CD4-positive, alpha-beta memory T cell (primary cell): ENCODE measurements at regions not wholly inside any gene's neighbourhood (a gene's known extent, or its start where the extent isn't known, plus 50 kb on each side); places are given as distances from the start of the nearest gene placed in this dataset.

ENCODE experiments used
- CTCF ChIA-PET: fragments of 350-600 bp; sonication (Branson Sonifier 250); formaldehyde crosslinking; loops from one replicate; lab custom pipeline; 2021; ENCODE audit warnings: inconsistent platforms; ENCODE audit not compliant: partially characterized antibody; lab: Charles Lee
- POLR2A ChIA-PET: fragments of 350-600 bp; sonication (Branson Sonifier 250); formaldehyde crosslinking; loops from one replicate; lab custom pipeline; 2021; ENCODE audit not compliant: partially characterized antibody; lab: Charles Lee
- DNase-seq, 5 donors: peaks; one replicate each; pipeline versions ENCODE4 v3.0.0 to v3.0.0-alpha.2; 2020 to 2022; ENCODE audit warnings: mixed read lengths in 1 of 5
- H3K27ac ChIP-seq: one replicate; pipeline ENCODE4 v1.7.0; 2013; ENCODE audit warnings: low read depth, low read length
- H3K27me3 ChIP-seq: 2 replicates; pipeline ENCODE4 v1.7.0; 2013; ENCODE audit warnings: mild to moderate bottlenecking, low read length, moderate library complexity; ENCODE audit not compliant: insufficient read depth
- H3K36me3 ChIP-seq: 2 replicates; pipeline ENCODE4 v1.7.0; 2013; ENCODE audit warnings: mild to moderate bottlenecking, low read length, moderate library complexity; ENCODE audit not compliant: insufficient read depth
- H3K4me1 ChIP-seq: 2 replicates; pipeline ENCODE4 v1.7.0; 2013; ENCODE audit warnings: mild to moderate bottlenecking, low read length, moderate library complexity; ENCODE audit not compliant: insufficient read depth
- H3K4me3 ChIP-seq, 2 donors: one replicate each; pipeline ENCODE4 v1.7.0; 2013; ENCODE audit warnings: low read length in 2 of 2, mild to moderate bottlenecking in 1 of 2
- H3K9me3 ChIP-seq, 2 donors: one replicate each; pipeline ENCODE4 v1.7.0; 2013; ENCODE audit warnings: low read length in 2 of 2, control low read depth in 1 of 2; ENCODE audit not compliant: control insufficient read depth in 1 of 2
- H3K27ac Mint-ChIP-seq, 7 donors: one replicate each; pipeline ENCODE4 v1.8.0; 2020 to 2021; ENCODE audit warnings: mixed read lengths in 7 of 7, mild to moderate bottlenecking in 6 of 7, inconsistent platforms in 3 of 7, moderate library complexity in 3 of 7
- H3K27me3 Mint-ChIP-seq, 2 donors: one replicate each; pipeline ENCODE4 v1.8.0; 2020 to 2021; ENCODE audit warnings: mixed read lengths in 2 of 2
- H3K36me3 Mint-ChIP-seq, 2 donors: one replicate each; pipeline ENCODE4 v1.8.0; 2020 to 2021; ENCODE audit warnings: mixed read lengths in 2 of 2, inconsistent platforms in 1 of 2, mild to moderate bottlenecking in 1 of 2
- H3K4me1 Mint-ChIP-seq, 4 donors: one replicate each; pipeline ENCODE4 v1.8.0; 2020 to 2021; ENCODE audit warnings: mixed read lengths in 4 of 4, mild to moderate bottlenecking in 1 of 4
- H3K4me3 Mint-ChIP-seq, 8 donors: one replicate each; pipeline ENCODE4 v1.8.0; 2020 to 2021; ENCODE audit warnings: mixed read lengths in 8 of 8, mild to moderate bottlenecking in 7 of 8, moderate library complexity in 6 of 8, inconsistent platforms in 3 of 8
- H3K9me3 Mint-ChIP-seq, 8 donors: one replicate each; pipeline ENCODE4 v1.8.0; 2020 to 2021; ENCODE audit warnings: mixed read lengths in 8 of 8, mild to moderate bottlenecking in 5 of 8, inconsistent platforms in 3 of 8, moderate library complexity in 1 of 8
- intact Hi-C: fragments of 100-400 bp; cut with micrococcal nuclease; formaldehyde crosslinking; loops from one replicate; pipeline ENCODE4 v1.15.1; 2023

- Histone ChIP-seq H3K36me3 (no peaks in the 10 kb centered on the region), H3K27ac (no peak overlapping the region), H3K4me1 (no peaks in the 10 kb centered on the region), H3K9me3 (peaks cover 0 to 3% of the 10 kb centered on the region in 2 donors), H3K27me3 (no peaks in the 10 kb centered on the region), H3K4me3 (no peak overlapping the region)
- DNase-seq, result no peak
- no peaks in the 10 kb centered on the region for H3K36me3 Mint-ChIP-seq
- no peaks in the 10 kb centered on the region for H3K27me3 Mint-ChIP-seq
- H3K4me3 Mint-ChIP-seq, result no peak overlapping the region
- POLR2A ChIA-PET, result no interaction called here
- CTCF ChIA-PET, result no interaction called here
- intact Hi-C loops, result no loop called here
- peaks cover 0 to 6% (median 3%) of the 10 kb centered on the region in 8 donors for H3K9me3 Mint-ChIP-seq
- no peaks in the 10 kb centered on the region for H3K4me1 Mint-ChIP-seq
- no peak overlapping the region for H3K27ac Mint-ChIP-seq
Observed at GRCh38 chr3:26763723-26764122, 141.2 kb downstream of the LRRC3B start.

- Histone ChIP-seq H3K4me3 (no peak overlapping the region), H3K27ac (no peak overlapping the region), H3K9me3 (peaks cover 0 to 3% of the 10 kb centered on the region in 2 donors), H3K36me3 (no peaks in the 10 kb centered on the region), H3K4me1 (no peaks in the 10 kb centered on the region), H3K27me3 (no peaks in the 10 kb centered on the region)
- ChIA-PET POLR2A (no interaction called here), CTCF (no interaction called here)
- DNase-seq, result no peak
- intact Hi-C loops, result no loop called here
- no peaks in the 10 kb centered on the region for H3K27me3 Mint-ChIP-seq
- H3K4me1 Mint-ChIP-seq, result no peaks in the 10 kb centered on the region
- no peak overlapping the region for H3K4me3 Mint-ChIP-seq
- H3K9me3 Mint-ChIP-seq, result peaks cover 0 to 6% (median 3%) of the 10 kb centered on the region in 8 donors
- no peaks in the 10 kb centered on the region for H3K36me3 Mint-ChIP-seq
- H3K27ac Mint-ChIP-seq, result no peak overlapping the region
Observed at GRCh38 chr3:26766031-26766430, 143.5 kb downstream of the LRRC3B start.

GRCh38 chr3:26768068-26768651 is 145.6 kb downstream of the LRRC3B start:
- ChIA-PET POLR2A (no interaction called here), CTCF (no interaction called here)
- no peaks in the 10 kb centered on the region for H3K27me3 Mint-ChIP-seq
- no peaks in the 10 kb centered on the region for H3K4me1 Mint-ChIP-seq
- H3K36me3 ChIP-seq, result no peaks in the 10 kb centered on the region
- peaks cover 0 to 8% (median 3%) of the 10 kb centered on the region in 8 donors for H3K9me3 Mint-ChIP-seq
- no peaks in the 10 kb centered on the region for H3K27me3 ChIP-seq
- no peak overlapping the region for H3K4me3 ChIP-seq
- H3K4me1 ChIP-seq, result no peaks in the 10 kb centered on the region
- intact Hi-C loops, result no loop called here
- no peak overlapping the region for H3K27ac ChIP-seq
- H3K36me3 Mint-ChIP-seq, result no peaks in the 10 kb centered on the region
- DNase-seq, result no peak
- no peaks in the 10 kb centered on the region for H3K9me3 ChIP-seq
- no peak overlapping the region for H3K27ac Mint-ChIP-seq
- no peak overlapping the region for H3K4me3 Mint-ChIP-seq

- no peak for DNase-seq
- Histone ChIP-seq H3K4me3 (no peak overlapping the region), H3K4me1 (no peaks in the 10 kb centered on the region), H3K27ac (no peak overlapping the region), H3K36me3 (no peaks in the 10 kb centered on the region), H3K9me3 (no peaks in the 10 kb centered on the region), H3K27me3 (no peaks in the 10 kb centered on the region)
- no peaks in the 10 kb centered on the region for H3K4me1 Mint-ChIP-seq
- CTCF ChIA-PET, result no interaction called here
- no peaks in the 10 kb centered on the region for H3K36me3 Mint-ChIP-seq
- H3K27ac Mint-ChIP-seq, result no peak overlapping the region
- POLR2A ChIA-PET, result no interaction called here
- peaks cover 0 to 2% of the 10 kb centered on the region in 2 donors for H3K27me3 Mint-ChIP-seq
- peaks cover 0 to 4% (median under 1%) of the 10 kb centered on the region in 8 donors for H3K9me3 Mint-ChIP-seq
- H3K4me3 Mint-ChIP-seq, result no peak overlapping the region
- intact Hi-C loops, result no loop called here
Observed at GRCh38 chr3:26799679-26800317, 177.2 kb downstream of the LRRC3B start.

GRCh38 chr3:26807272-26807671 is 184.7 kb downstream of the LRRC3B start:
- peaks cover 0 to 4% (median under 1%) of the 10 kb centered on the region in 8 donors for H3K9me3 Mint-ChIP-seq
- Histone ChIP-seq H3K9me3 (no peaks in the 10 kb centered on the region), H3K4me3 (no peak overlapping the region), H3K27me3 (no peaks in the 10 kb centered on the region), H3K4me1 (no peaks in the 10 kb centered on the region), H3K36me3 (no peaks in the 10 kb centered on the region), H3K27ac (no peak overlapping the region)
- intact Hi-C loops, result no loop called here
- H3K27me3 Mint-ChIP-seq, result no peaks in the 10 kb centered on the region
- no peaks in the 10 kb centered on the region for H3K36me3 Mint-ChIP-seq
- no peaks in the 10 kb centered on the region for H3K4me1 Mint-ChIP-seq
- no peak overlapping the region for H3K4me3 Mint-ChIP-seq
- no peak overlapping the region for H3K27ac Mint-ChIP-seq
- ChIA-PET POLR2A (no interaction called here), CTCF (no interaction called here)
- no peak for DNase-seq

- CTCF ChIA-PET, result no interaction called here
Observed at GRCh38 chr3:26825454-26825853, 202.9 kb downstream of the LRRC3B start.

GRCh38 chr3:26827169-26827568 is 204.6 kb downstream of the LRRC3B start:
- H3K4me3 Mint-ChIP-seq, result no peak overlapping the region
- no peak overlapping the region for H3K4me3 ChIP-seq
- no peak overlapping the region for H3K27ac ChIP-seq
- intact Hi-C loops, result no loop called here
- H3K36me3 Mint-ChIP-seq, result no peaks in the 10 kb centered on the region
- H3K4me1 Mint-ChIP-seq, result no peaks in the 10 kb centered on the region
- ChIA-PET CTCF (no interaction called here), POLR2A (no interaction called here)
- H3K27me3 ChIP-seq, result no peaks in the 10 kb centered on the region
- no peaks in the 10 kb centered on the region for H3K27me3 Mint-ChIP-seq
- H3K9me3 ChIP-seq, result no peaks in the 10 kb centered on the region
- no peak overlapping the region for H3K27ac Mint-ChIP-seq
- H3K36me3 ChIP-seq, result no peaks in the 10 kb centered on the region
- no peaks in the 10 kb centered on the region for H3K4me1 ChIP-seq
- no peak for DNase-seq
- peaks cover 3 to 54% (median 13%) of the 10 kb centered on the region in 8 donors for H3K9me3 Mint-ChIP-seq

More at GRCh38 chr3:26825454-26825853, 202.9 kb downstream of the LRRC3B start:
- Histone ChIP-seq H3K9me3 (no peaks in the 10 kb centered on the region), H3K27ac (no peak overlapping the region), H3K4me3 (no peak overlapping the region), H3K36me3 (no peaks in the 10 kb centered on the region), H3K4me1 (no peaks in the 10 kb centered on the region), H3K27me3 (no peaks in the 10 kb centered on the region)
- H3K4me3 Mint-ChIP-seq, result no peak overlapping the region
- no peak overlapping the region for H3K27ac Mint-ChIP-seq
- DNase-seq, result no peak
- peaks cover 3 to 71% (median 21%) of the 10 kb centered on the region in 8 donors for H3K9me3 Mint-ChIP-seq
- intact Hi-C loops, result no loop called here
- POLR2A ChIA-PET, result no interaction called here
- H3K36me3 Mint-ChIP-seq, result no peaks in the 10 kb centered on the region
- no peaks in the 10 kb centered on the region for H3K27me3 Mint-ChIP-seq
- H3K4me1 Mint-ChIP-seq, result no peaks in the 10 kb centered on the region
